H9 (cell line): ENCODE measurements at regions not wholly inside any gene's neighbourhood (a gene's known extent, or its start where the extent isn't known, plus 50 kb on each side); places are given as distances from the start of the nearest gene placed in this dataset.
A peak's percentile ranks its signal among the peaks of the same experiment; 100 is the strongest.

Experiments
- DNase-seq: peaks from one replicate; pipeline ENCODE4 v3.0.0-alpha.2; 2017
- H2AFZ ChIP-seq: one replicate; pipeline ENCODE4 v1.6.1; 2013; ENCODE audit warnings: mild to moderate bottlenecking, low read length, control low read depth, moderate library complexity
- H2AK5ac ChIP-seq: 2 replicates; pipeline ENCODE4 v1.6.1; 2013; ENCODE audit warnings: low read length, control low read depth, mixed read lengths; ENCODE audit not compliant: insufficient read length
- H2BK120ac ChIP-seq: one replicate; pipeline ENCODE4 v1.6.1; 2013; ENCODE audit warnings: low read depth, mild to moderate bottlenecking, low read length, control low read depth, inconsistent platforms; ENCODE audit not compliant: poor library complexity, severe bottlenecking
- H2BK12ac ChIP-seq: 2 replicates; pipeline ENCODE4 v1.6.1; 2013; ENCODE audit warnings: low read length, control low read depth, mixed read lengths, low read depth; ENCODE audit not compliant: insufficient read length
- H2BK15ac ChIP-seq: 2 replicates; pipeline ENCODE4 v1.6.1; 2013; ENCODE audit warnings: low read depth, low read length, control low read depth
- H2BK20ac ChIP-seq: one replicate; pipeline ENCODE4 v1.6.1; 2013; ENCODE audit warnings: low read depth, mild to moderate bottlenecking, low read length, control low read depth, inconsistent platforms; ENCODE audit not compliant: poor library complexity, severe bottlenecking
- H2BK5ac ChIP-seq: 2 replicates; pipeline ENCODE4 v1.6.1; 2013; ENCODE audit warnings: low read length, control low read depth, mixed read lengths; ENCODE audit not compliant: insufficient read length
- H3K14ac ChIP-seq: 2 replicates; pipeline ENCODE4 v1.6.1; 2013; ENCODE audit warnings: low read length, control low read depth; ENCODE audit not compliant: insufficient read depth
- H3K18ac ChIP-seq: 2 replicates; pipeline ENCODE4 v1.6.1; 2013; ENCODE audit warnings: low read depth, mild to moderate bottlenecking, mixed read lengths, low read length, control low read depth; ENCODE audit not compliant: insufficient read length
- H3K23ac ChIP-seq: 2 replicates; pipeline ENCODE4 v1.6.1; 2013; ENCODE audit warnings: low read length, control low read depth, mixed read lengths, low read depth; ENCODE audit not compliant: insufficient read length
- H3K23me2 ChIP-seq: 2 replicates; pipeline ENCODE4 v1.6.1; 2013; ENCODE audit warnings: low read depth, mild to moderate bottlenecking, mixed read lengths, low read length, control low read depth; ENCODE audit not compliant: insufficient read length, poor library complexity, severe bottlenecking
- H3K27ac ChIP-seq: 2 replicates; pipeline ENCODE4 v1.5.1; 2013; ENCODE audit warnings: low read length, control low read depth, mixed read lengths, low read depth; ENCODE audit not compliant: insufficient read length
- H3K27me3 ChIP-seq: 2 replicates; pipeline ENCODE4 v1.6.1; 2013; ENCODE audit warnings: low read length, control low read depth, inconsistent platforms; ENCODE audit not compliant: insufficient read depth
- H3K4ac ChIP-seq: 2 replicates; pipeline ENCODE4 v1.6.1; 2013; ENCODE audit warnings: low read depth, mild to moderate bottlenecking, control low read depth, inconsistent platforms, low read length, moderate library complexity
- H3K4me1 ChIP-seq: 2 replicates; pipeline ENCODE4 v1.6.1; 2013; ENCODE audit warnings: low read length, control low read depth, inconsistent platforms; ENCODE audit not compliant: insufficient read depth
- H3K4me2 ChIP-seq: 2 replicates; pipeline ENCODE4 v1.6.1; 2013; ENCODE audit warnings: low read length, control low read depth, mixed read lengths; ENCODE audit not compliant: insufficient read length, insufficient read depth
- H3K56ac ChIP-seq: 2 replicates; pipeline ENCODE4 v1.6.1; 2013; ENCODE audit warnings: low read depth, mild to moderate bottlenecking, mixed read lengths, low read length, control low read depth; ENCODE audit not compliant: insufficient read length
- H3K79me1 ChIP-seq: 2 replicates; pipeline ENCODE4 v1.6.1; 2013; ENCODE audit warnings: low read depth, mild to moderate bottlenecking, moderate library complexity, low read length, control low read depth, inconsistent platforms; ENCODE audit not compliant: insufficient read depth, poor library complexity, severe bottlenecking
- H3K79me2 ChIP-seq: 2 replicates; pipeline ENCODE4 v1.6.1; 2013; ENCODE audit warnings: low read length, control low read depth, inconsistent platforms; ENCODE audit not compliant: insufficient read depth
- H3K9ac ChIP-seq: 2 replicates; pipeline ENCODE4 v1.6.1; 2013; ENCODE audit warnings: low read length, control low read depth, mixed read lengths; ENCODE audit not compliant: insufficient read length; ENCODE audit errors: extremely low read depth
- H3K9me3 ChIP-seq: one replicate; pipeline ENCODE4 v1.6.1; 2013; ENCODE audit warnings: low read depth, low read length, inconsistent platforms; ENCODE audit not compliant: control insufficient read depth
- H3T11ph ChIP-seq: one replicate; pipeline ENCODE4 v1.6.1; 2013; ENCODE audit warnings: mild to moderate bottlenecking, low read length, control low read depth, inconsistent platforms
- H4K20me1 ChIP-seq: one replicate; pipeline ENCODE4 v1.6.1; 2013; ENCODE audit not compliant: control insufficient read depth, insufficient read length, insufficient read depth
- H4K5ac ChIP-seq: 2 replicates; pipeline ENCODE4 v1.6.1; 2013; ENCODE audit warnings: low read depth, mild to moderate bottlenecking, mixed read lengths, low read length, control low read depth; ENCODE audit not compliant: insufficient read length
- H4K8ac ChIP-seq: replicated peaks from 2 replicates; pipeline ENCODE4 v1.6.1; 2013; ENCODE audit warnings: low read length, control low read depth, mixed read lengths, low read depth; ENCODE audit not compliant: insufficient read length
- H4K91ac ChIP-seq: 2 replicates; pipeline ENCODE4 v1.6.1; 2013; ENCODE audit warnings: low read depth, mild to moderate bottlenecking, moderate library complexity, mixed read lengths, low read length, control low read depth; ENCODE audit not compliant: insufficient read length
- H3K27ac Mint-ChIP-seq, 3 experiments: 2 replicates in 2 of 3; 3 replicates in 1 of 3; pipeline ENCODE4 v1.8.0; 2020 to 2021; ENCODE audit warnings: mixed read lengths in 3 of 3, mild to moderate bottlenecking in 1 of 3, moderate library complexity in 1 of 3
- H3K27me3 Mint-ChIP-seq: 2 replicates; pipeline ENCODE4 v1.8.0; 2021; ENCODE audit warnings: low read depth, mild to moderate bottlenecking, moderate library complexity, mixed read lengths
- H3K36me3 Mint-ChIP-seq, 3 experiments: 2 replicates in 2 of 3; 3 replicates in 1 of 3; pipeline ENCODE4 v1.8.0; 2020 to 2021; ENCODE audit warnings: low read depth in 3 of 3, mixed read lengths in 3 of 3; ENCODE audit not compliant: insufficient read depth in 1 of 3
- H3K4me1 Mint-ChIP-seq, 2 experiments: 2 replicates each; pipeline ENCODE4 v1.8.0; 2020; ENCODE audit warnings: mixed read lengths in 2 of 2
- H3K4me3 Mint-ChIP-seq, 2 experiments: 2 replicates in 1 of 2; 3 replicates in 1 of 2; pipeline ENCODE4 v1.8.0; 2020 to 2021; ENCODE audit warnings: mild to moderate bottlenecking in 2 of 2, mixed read lengths in 2 of 2, moderate library complexity in 1 of 2
- H3K9me3 Mint-ChIP-seq, 2 experiments: 2 replicates in 1 of 2; 3 replicates in 1 of 2; pipeline ENCODE4 v1.8.0; 2020; ENCODE audit warnings: mild to moderate bottlenecking in 2 of 2, mixed read lengths in 2 of 2, moderate library complexity in 1 of 2
- CTCF ChIP-seq: fragments of 200-600 bp; sonication (generic); conservative IDR thresholded peaks from 3 replicates; pipeline ENCODE4 v1.8.0; 2021; ENCODE audit warnings: antibody characterized with exemption, mild to moderate bottlenecking
- WGBS: extraction: QIAGEN DNeasy Blood & Tissue Kit; methylation state at CpG from one replicate; pipeline ENCODE4 v1.1.7; 2013; ENCODE audit warnings: missing lambda C conversion rate, low lambda C conversion rate, mixed read lengths; ENCODE audit not compliant: insufficient read length; ENCODE audit errors: extremely low coverage; 5-methylcytosine and 5-hydroxymethylcytosine counted together

DNA sequence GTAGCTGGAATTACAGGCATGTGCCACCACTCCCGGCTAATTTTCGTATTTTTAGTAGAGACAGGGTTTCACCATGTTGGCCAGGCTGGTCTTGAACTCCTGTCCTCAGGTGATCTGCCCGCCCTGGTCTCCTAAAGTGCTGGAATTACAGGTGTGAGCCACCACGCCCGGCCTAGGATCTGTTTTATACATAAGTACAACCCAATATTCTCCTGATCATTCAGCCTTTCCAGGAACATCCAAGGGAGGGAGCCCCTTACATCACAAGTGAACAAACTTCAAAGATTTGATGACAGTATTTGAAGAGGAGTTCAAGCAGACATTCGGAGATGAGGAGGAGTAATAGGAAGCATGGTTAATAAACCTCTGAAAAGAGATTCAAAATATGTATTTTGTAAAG lies 54.9 kb upstream of the RAB3GAP2 start:
- no peaks in the 10 kb centered on the region for H3K9me3 ChIP-seq
- H3K27me3 ChIP-seq, result no peaks in the 10 kb centered on the region
- H2BK12ac ChIP-seq, result no peak overlapping the region
- Mint-ChIP-seq H3K4me1 (peaks cover 47 to 49% of the 10 kb centered on the region in 2 experiments), H3K27ac (no peak overlapping the region; a peak in 1 of 7 replicates), H3K36me3 (no peaks in the 10 kb centered on the region), H3K4me3 (no peak overlapping the region), H3K27me3 (no peaks in the 10 kb centered on the region), H3K9me3 (no peaks in the 10 kb centered on the region)
- no peak overlapping the region for H2AK5ac ChIP-seq
- no peak overlapping the region for H3K14ac ChIP-seq
- no peaks in the 10 kb centered on the region for H3K23me2 ChIP-seq
- no peak overlapping the region for H3K23ac ChIP-seq
- no peak overlapping the region for H3K56ac ChIP-seq
- H4K20me1 ChIP-seq, result no peaks in the 10 kb centered on the region
- no peak overlapping the region for H4K91ac ChIP-seq
- H2BK15ac ChIP-seq, result no peak overlapping the region
- H2BK5ac ChIP-seq, result no peak overlapping the region
- TF ChIP-seq CTCF, result no peak
- no peak overlapping the region for H3K4me2 ChIP-seq
- H3K4me1 ChIP-seq, result no peaks in the 10 kb centered on the region; the same call in 1 of the 2 replicates
- no peak overlapping the region for H3K27ac ChIP-seq
- no peak for DNase-seq
- H2AFZ ChIP-seq, result no peak overlapping the region
- no peak overlapping the region for H3K9ac ChIP-seq
- no peak overlapping the region for H3K18ac ChIP-seq
- WGBS, result no CpG with 5 or more reads among the region's 6 CpGs
- no peak overlapping the region for H3K4ac ChIP-seq
- H2BK20ac ChIP-seq, result no peak overlapping the region
- no peaks in the 10 kb centered on the region for H3K79me1 ChIP-seq
- no peak overlapping the region for H4K5ac ChIP-seq
- H3K79me2 ChIP-seq, result no peaks in the 10 kb centered on the region
- H4K8ac ChIP-seq, result no peak overlapping the region
- H3T11ph ChIP-seq, result no peak overlapping the region
- H2BK120ac ChIP-seq, result peak overlapping the region; percentile 27
